GM18498 (cell line): ENCODE measurements at regions not wholly inside any gene's neighbourhood (a gene's known extent, or its start where the extent isn't known, plus 50 kb on each side); places are given as distances from the start of the nearest gene placed in this dataset.
A peak's percentile ranks its signal among the peaks of the same experiment; 100 is the strongest.

Source experiments
- ATAC-seq: cut with Tn5 transposase; IDR thresholded peaks from one replicate; pipeline ENCODE4 v1.9.1; 2021; ENCODE audit warnings: mild to moderate bottlenecking, moderate library complexity; ENCODE audit not compliant: unreplicated experiment

DNA sequence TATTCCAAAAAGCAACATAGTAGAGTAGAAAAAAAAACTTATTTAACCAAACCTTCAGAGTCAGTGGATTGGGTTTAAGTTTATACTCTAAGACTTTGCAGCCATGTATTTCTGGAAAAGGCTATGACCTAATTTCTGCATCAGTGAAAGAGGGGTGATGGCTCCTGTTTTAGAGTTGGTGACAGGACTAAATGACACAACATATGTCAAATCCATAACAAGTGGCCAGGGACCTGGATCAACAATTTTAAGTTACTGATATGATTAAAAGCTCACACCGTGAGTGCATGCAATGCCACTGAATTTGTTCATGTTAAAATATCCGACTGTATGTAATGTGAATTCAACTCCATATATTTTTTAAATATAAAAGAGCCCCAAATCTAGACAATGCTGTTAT is 390.6 kb downstream of the TNS3 start:
- ATAC-seq, result no peak

DNA sequence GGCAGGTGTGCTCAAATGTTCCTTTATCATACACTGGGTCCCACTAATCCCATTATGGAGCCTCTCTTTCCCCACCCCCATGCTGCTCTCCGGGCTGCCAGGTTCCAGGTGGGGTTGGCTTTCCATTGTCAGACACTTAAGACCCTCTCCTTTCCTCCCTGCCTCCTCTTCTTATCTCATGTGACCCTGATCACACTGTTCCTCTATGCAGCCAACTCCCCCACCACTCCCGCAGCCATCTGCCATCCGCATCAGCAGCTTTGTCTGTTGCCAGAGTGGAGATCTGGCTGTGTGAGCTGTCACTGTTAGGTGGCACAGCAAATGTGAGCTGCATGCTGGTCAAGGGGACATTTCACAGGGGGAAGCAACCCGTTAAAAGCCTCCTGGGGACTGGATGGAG is 391.4 kb downstream of the TNS3 start:
- no peak for ATAC-seq

DNA sequence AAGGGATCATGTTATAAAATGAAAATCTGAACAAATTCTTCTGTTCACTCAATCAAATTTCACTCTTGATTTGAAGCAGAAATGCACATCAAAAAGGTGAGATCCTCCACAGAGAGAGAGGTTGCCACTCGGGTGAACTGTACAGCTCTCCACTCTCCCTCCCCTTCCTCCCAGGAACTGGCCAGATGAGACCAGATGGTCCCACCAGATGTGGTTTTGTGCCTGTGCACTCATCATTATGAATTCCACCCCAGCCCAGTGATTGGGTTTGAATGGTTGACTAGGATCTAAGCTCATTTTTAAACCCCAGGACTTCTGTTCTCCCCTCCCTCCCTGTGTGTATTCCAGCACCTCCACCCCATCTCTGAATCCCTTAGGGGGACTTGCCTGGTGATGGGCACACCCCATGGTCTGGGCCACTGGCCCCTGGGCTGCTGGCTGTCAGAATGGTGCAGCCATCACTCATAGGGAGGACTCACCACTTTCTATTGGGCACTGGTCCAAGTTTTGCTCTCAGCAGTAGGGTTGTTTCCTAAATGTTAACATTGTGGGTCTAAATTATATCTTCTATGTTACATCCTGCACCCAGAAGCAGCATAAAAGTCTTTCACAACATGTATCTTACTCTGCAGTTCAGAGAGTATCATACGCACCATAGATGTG is 393.1 kb downstream of the TNS3 start:
- no peak for ATAC-seq

DNA sequence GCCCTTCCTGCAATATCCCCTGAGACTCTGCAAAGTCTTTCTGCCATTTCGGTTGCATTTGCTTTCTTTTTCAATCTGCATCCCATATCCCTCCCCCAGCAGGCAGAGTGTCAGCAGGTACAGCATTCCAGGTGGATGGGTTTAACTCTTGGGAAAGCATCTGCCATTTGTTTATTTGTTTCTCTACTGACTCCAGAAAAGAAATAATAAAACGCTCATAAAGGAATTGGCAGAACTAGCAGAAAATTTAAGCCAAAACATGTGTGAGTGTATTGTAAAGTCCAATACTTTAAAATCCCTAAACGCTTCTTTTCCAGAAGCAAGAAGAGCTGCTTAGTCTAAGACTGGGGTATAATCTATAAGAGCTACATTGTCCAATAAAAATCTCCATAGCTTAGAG is 393.8 kb downstream of the TNS3 start:
- no peak for ATAC-seq

DNA sequence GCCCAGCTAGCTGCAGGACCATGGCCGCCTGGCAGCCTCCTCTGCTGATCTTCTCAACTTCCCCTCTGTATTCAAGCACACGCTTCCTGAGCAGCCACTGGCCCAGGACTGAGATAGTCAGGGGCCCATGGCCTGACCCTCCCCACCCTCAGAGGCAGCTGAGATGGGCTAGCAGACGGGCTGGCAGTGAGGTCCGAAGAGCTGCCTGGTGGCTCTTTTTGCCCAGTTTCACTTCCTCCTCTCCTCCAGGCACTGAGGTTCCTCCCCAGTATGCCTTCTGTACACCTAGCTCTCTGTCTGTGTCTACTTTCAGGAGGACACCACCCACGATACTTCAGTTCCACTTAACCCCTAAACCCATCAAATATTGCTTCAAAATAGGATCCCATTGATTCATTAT is 395.6 kb downstream of the TNS3 start:
- ATAC-seq, result peak; percentile 96

DNA sequence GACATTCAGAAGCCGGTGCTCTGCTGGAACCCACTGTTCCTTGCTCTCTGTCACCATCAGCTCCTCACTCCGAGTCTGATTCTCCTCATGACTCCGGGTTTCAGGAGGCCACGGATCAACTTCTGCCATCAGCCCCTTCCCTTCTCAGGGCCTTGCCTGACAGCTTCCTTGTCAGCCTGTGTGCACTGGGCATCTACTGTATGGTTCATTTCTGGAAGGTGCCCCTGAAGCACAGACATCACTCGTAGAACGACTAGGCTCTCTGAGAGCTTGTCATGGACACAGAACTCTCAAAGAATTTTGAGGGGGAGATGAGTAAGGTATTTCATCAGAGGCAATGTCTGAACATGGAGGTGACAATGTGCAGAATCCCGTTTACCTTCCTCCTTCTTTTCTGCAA is 396.1 kb downstream of the TNS3 start:
- ATAC-seq, result no peak

DNA sequence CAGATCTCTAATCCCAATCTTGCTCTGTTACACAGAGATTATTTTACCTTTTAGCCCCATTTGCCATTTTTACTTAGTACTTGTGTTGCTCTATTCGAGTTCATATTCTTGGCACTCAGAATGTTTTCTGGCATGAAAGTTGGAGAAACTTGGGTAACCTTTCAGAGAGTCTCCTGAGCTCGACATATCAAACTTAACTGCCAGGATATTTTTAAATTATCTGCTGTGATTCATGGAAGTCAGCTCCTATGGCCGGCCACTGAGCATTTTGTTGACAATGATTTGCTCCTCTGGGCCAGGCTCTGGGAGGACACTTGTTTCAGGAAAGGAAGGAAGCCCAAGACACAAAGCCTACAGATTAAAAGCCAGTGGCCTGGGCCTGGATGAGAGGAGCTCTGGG is 396.7 kb downstream of the TNS3 start:
- no peak for ATAC-seq

DNA sequence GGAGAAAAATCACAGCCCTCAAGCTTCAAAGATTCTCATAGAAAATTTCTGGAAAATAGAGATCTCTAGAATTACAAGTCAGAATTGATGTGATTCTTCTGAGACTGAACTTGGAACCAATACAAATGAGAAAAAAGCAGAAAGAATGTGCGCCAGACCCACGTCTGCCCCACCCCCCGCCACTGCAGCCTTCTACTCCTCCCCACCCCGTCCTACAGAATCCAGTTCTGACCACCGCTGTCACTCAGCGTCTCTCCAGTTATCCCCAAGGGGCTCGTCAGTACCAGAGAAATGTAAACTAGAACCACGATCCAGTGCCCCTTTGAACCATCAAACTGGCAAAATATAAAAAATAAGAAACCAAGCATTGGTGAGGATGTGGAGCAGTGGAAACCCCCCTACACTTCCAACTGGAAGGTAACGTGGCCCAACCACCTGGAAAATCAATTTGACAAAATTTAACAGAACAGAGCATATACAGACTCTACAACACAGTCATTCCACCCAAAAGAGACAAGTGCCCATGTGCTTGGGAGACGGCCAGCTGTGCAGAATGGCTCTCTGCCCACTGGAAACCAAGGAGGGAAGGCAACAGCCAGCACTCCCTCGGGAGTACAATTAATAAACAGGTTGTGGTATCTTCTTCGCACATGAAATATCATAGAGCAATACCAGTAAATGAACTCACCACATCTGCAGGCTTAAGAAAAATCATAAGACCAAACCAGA is 397.9 kb downstream of the TNS3 start:
- no peak for ATAC-seq

DNA sequence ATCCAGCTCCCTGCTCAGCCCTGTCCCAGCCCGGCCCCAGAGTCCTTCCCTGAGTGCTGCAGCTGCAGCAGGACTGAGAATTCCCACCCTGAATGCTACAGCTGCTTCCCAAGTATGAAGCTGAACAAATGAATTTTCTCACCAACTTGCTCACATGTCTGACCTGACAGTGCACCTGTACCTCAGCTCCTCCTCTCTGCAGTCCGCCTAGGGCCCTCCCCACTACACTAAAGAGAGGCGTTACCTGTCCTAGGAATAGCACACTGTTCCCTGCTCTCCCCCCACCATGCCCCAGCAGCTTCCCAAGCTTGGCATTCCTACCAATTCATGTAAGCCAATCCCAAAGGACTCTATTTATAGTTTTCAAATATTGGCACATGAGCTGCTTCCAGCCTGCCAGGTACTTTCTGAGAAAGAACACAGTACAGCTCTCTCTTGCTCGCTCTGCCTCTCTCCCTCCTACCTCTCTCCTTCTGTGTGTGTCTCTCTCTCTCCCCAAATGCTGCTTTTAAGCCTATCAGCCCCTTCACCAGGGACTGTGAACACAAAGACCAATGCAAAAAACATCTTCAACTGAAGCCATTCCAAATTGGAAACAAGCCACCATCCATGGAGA is 400.1 kb downstream of the TNS3 start:
- no peak for ATAC-seq

DNA sequence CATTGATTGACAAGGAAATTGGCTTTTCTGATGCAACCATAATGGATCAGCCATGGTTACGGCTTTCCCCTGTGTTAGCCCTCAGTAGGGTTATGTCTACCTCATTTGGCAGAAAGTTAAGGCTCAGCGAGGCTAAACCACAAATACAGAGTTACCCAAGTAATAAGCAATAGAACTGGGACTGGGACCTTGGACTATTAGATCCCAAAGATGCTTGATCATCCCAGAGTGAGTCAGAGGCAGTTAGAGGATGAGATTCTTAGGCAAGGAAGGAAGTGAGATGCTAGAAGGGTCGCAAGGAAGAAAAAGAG is 401.4 kb downstream of the TNS3 start:
- ATAC-seq, result no peak

DNA sequence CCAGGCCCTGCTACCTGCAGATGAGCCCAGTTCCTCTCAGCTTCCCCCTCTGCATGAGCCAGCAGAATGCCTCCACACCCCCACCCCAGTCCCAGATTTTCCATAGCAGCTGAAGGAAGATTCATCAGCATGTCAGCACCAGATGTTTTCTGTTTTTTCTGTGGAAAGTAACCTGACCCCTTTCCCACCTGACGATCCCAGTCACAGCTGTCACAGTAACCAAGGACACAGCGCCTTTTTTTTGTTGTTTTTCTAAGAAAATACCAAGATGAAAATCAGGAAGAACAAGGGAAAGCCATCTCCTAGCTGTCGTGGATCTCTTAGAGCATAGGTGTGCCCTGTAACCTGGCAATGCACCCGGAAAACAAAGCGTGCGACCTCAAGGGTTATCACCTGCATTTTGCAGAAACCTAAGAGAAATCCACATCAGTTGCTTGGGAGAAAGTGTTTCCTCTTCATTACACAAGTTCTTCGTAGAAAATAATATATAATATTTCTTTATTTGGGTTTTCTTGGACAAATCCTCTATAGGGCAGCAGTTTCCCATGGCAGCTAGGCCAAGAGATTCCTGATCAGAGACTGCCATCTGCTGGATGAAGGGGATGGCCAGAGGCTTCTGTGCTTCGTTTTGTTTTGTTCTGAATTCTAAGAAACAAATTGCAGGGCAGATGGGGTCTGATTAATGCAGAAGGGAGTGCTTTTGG is 401.9 kb downstream of the TNS3 start:
- ATAC-seq, result peak; percentile 53

DNA sequence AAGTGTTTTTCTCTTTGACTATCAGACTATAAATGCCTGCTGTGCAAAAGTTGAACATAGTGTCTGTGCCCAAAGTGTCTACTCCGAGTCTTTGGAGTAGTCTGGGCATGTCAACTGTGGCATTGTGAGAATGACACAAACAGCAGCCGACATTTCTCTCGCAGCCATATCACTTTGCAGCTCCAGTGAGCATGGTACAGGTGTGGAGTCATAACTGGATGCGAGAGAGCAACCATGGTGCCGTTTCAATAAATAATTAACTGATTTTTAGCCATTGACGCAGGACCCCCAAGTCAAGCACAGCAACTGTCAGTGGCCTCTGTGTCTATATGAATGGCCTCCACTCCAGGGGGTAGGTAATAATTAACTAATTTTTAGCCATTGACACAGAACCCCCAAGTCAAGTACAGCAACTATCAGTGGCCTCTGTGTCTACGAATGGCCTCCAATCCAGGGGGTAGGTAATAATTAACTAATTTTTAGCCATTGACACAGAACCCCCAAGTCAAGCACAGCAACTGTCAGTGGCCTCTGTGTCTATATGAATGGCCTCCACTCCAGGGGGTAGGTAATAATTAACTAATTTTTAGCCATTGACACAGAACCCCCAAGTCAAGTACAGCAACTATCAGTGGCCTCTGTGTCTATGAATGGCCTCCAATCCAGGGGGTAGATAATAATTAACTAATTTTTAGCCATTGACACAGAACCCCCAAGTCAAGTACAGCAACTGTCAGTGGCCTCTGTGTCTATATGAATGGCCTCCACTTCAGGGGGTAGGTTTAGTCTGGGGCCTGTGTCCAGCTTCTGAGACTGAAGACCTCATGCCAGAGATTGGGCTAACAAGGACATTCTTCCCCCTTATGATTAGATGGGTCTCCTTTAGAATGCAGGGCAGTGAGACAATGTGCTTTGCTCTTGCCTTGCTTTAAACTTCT is 409.0 kb downstream of the TNS3 start:
- peak; percentile 82 for ATAC-seq

DNA sequence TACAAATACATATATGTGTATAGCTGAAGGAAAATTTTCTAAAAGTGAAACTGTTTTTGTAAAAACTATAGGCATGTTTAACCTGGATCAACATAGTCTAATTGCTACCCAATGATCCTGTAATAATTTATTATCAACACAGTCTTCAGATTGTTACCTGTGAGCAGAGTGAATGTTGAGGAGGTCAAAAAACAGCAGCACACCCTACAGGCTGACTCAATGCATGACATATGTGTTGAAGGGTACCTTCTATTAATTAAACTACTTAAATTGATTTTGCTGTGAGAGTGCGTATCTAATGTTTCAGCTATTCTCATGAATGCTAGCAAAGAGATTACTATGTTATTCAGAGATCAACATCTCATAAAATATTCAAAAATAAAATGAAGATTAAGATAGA is 411.4 kb downstream of the TNS3 start:
- ATAC-seq, result no peak

DNA sequence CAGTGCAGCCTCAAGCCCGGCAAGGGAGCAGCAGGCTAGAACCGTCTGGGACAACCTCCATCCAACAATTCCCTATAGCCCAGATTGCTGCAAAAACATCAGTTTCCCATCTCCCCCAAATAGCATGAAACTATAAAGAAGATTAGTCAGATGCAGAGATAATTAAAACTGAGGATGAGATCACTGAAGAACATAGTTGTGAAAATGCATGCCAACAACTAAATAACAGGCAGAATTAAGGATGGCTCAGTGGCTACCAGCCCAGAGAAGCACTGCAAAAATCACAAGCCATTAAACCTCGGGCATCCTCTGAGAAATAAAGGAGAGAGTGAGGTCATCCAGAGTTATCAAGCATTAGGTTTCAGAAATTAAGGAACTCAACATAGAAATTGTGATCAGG is 427.1 kb downstream of the TNS3 start:
- ATAC-seq, result no peak

DNA sequence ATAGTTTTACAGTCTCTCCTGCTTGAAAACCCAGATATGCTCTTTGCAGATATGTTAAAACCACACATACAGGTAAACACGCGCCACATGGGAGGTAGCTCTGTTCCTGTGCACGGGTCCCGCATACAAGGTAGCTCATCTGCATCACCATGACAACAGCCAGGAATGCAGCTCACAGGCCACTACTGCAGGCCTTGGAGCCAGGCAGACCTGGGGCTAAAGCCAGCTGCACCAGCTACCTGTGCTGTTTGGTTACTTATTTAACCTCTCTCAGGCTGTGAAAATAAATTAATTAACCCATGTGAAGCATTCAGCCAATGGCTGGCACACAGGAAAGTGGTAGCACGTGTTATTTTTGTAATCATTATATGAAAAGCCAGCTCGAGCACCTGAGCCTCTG is 428.3 kb downstream of the TNS3 start:
- ATAC-seq, result no peak

DNA sequence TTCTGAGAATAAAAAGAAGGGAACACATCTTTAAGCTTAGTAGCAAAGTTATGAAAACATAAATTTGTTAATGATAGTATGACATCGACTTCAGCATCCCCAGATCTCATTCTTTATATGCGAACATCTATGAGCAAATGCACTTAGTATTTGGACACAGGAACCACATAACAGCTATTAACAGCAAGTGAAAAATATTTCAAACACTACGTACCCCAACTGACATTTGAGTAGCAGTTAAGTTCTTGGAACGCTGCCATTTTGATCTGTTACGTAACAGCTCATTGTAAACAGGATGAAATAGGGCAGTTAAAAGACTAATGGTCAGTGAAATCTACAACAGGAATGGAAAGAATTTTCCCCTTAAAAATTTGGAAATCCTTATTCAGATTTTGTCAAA is 428.9 kb downstream of the TNS3 start:
- no peak for ATAC-seq

DNA sequence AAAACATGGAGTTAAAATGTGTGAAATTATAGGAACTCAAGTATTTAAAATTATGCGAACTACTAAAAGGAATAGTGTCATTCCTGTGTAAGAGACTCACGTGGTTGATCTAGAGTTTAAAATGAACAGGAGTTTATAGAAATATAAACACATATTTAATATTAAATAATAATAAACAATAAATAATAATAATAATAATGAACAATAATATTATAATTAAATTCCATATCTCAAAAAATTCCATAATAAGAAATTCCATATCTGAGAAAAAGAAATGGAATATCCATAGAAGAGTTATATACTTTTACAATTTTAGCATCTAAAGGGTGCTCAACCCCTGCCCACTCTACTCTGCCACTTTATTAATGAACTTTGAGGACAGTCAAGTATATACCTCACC is 429.6 kb downstream of the TNS3 start:
- no peak for ATAC-seq

DNA sequence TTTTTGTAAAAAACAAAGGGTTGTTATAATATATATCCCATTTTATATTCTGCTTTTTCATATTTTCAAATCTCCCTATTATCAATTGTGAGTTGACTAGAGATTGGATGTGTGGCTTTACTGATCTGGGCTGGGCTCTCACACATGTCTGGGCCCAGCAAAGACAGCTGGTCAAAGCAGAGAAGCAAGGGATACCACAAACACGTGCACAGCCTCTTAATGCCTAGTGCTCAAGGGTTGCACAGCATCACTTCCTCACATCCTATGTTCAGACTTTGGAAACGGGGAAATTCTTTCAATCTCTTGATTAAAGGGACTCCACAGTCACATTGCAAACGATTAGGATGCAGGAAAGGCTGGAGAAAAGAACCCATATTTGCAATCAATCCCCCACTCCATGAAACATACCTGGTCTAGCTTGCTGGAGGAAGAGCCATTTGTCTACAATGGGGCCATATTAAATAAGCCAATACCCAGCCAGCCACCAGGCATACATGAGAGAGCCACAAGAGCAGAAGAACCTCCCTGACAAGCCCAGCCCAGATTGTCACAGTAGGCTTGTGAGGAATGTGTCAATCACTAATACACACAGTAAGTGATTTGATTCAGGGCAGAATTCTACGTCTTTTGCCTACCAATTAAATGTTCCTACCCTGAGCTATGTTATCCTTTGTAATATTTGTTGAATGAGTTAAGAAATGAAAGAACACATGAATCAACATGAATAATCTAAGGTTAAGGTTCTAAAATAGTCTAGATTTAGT is 431.2 kb downstream of the TNS3 start:
- ATAC-seq, result no peak

DNA sequence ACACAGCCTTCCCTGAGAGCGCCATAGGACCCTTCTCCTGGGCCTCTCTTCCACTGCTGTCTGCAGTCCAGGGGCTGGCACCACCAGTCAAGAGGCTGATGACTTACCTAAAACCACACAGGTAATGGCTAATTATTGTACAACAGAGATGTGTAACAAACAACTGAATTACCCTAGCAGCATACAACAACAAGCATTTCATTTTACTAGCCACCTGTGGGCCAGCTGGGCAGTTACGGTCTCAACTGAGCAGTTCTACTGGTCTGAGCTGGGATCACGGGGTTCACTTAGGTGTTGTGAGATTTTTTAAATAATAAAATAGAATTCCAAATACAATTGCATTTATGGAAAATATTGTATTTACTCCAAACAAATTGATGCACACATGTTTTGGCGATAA is 431.9 kb downstream of the TNS3 start:
- no peak for ATAC-seq

DNA sequence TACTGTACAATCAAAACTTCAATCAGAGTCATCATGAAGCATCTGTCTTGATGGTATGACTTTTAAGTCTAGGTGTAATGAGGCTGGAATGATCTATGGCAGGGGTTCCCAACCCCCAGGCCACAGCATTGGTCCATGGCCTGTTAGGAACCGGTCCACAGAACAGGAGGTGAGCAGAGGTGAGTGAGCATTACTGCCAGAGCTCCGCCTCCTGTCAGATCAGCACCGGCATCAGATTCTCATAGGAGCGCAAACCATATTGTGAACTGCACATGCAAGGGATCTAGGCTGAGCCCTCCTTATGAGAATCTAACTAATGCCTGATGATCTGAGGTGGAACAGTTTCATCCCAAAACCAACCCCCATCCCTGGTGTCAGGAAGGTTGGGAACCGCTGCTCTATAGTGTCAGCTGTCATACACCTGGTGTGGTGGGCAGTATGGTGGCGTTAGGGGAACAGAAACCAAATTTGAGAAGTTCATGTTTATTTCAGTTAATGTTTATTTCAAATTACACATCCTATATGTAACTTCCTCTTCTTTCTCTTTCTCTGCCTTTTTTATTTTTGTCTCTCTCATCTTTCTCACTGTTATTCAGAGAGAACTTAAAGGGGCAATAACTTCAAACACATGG is 432.6 kb downstream of the TNS3 start:
- no peak for ATAC-seq
